CD4-positive, CD25-positive, alpha-beta regulatory T cell (primary cell): ENCODE measurements at regions not wholly inside any gene's neighbourhood (a gene's known extent, or its start where the extent isn't known, plus 50 kb on each side); places are given as distances from the start of the nearest gene placed in this dataset.
"Not testable (repeated sequence)": the region's sequence is repeated elsewhere in the genome, so short reads cannot be mapped to it uniquely, and the experiment has no call there.

Source experiments
- ATAC-seq, 2 donors: fragments of 150-1000 bp; cut with Tn5 transposase; one replicate each; pipeline ENCODE4 v1.10.0; 2021; ENCODE audit warnings: low read depth in 2 of 2, moderate number of reproducible peaks in 2 of 2, moderate library complexity in 1 of 2
- DNase-seq, 3 donors: peaks; one replicate each; pipeline versions ENCODE4 v3.0.0 to v3.0.0-alpha.2; 2012 to 2022; ENCODE audit warnings: mixed read lengths in 1 of 3
- H3K27ac ChIP-seq: one replicate; pipeline ENCODE4 v1.7.0; 2013; ENCODE audit warnings: mild to moderate bottlenecking, low read length; ENCODE audit not compliant: insufficient read depth, poor library complexity, severe bottlenecking
- H3K27me3 ChIP-seq: one replicate; pipeline ENCODE4 v1.7.0; 2013; ENCODE audit warnings: low read length; ENCODE audit not compliant: control insufficient read depth, insufficient read depth
- H3K36me3 ChIP-seq: one replicate; pipeline ENCODE4 v1.7.0; 2013; ENCODE audit warnings: mild to moderate bottlenecking, low read length, moderate library complexity; ENCODE audit not compliant: control insufficient read depth, insufficient read depth
- H3K4me1 ChIP-seq: 2 replicates; pipeline ENCODE4 v1.7.0; 2013; ENCODE audit warnings: mild to moderate bottlenecking, low read length; ENCODE audit not compliant: insufficient read depth, control insufficient read depth, poor library complexity, severe bottlenecking
- H3K4me3 ChIP-seq: one replicate; pipeline ENCODE4 v1.7.0; 2013; ENCODE audit warnings: low read depth, mild to moderate bottlenecking, low read length, moderate library complexity
- H3K9me3 ChIP-seq, 2 experiments: 1 replicate in 1 of 2; 2 replicates in 1 of 2; pipeline ENCODE4 v1.7.0; 2013; ENCODE audit warnings: low read length in 2 of 2, mild to moderate bottlenecking in 1 of 2, moderate library complexity in 1 of 2; ENCODE audit not compliant: control insufficient read depth in 2 of 2
- H3K27ac Mint-ChIP-seq, 3 donors: one replicate each; pipeline ENCODE4 v1.8.0; 2020 to 2022; ENCODE audit warnings: mild to moderate bottlenecking in 3 of 3, mixed read lengths in 3 of 3, moderate library complexity in 2 of 3
- H3K27me3 Mint-ChIP-seq: one replicate; pipeline ENCODE4 v1.8.0; 2022; ENCODE audit warnings: mild to moderate bottlenecking, mixed read lengths
- H3K36me3 Mint-ChIP-seq: one replicate; pipeline ENCODE4 v1.8.0; 2020; ENCODE audit warnings: mixed read lengths
- H3K4me1 Mint-ChIP-seq, 4 donors: one replicate each; pipeline ENCODE4 v1.8.0; 2020 to 2022; ENCODE audit warnings: mixed read lengths in 4 of 4, mild to moderate bottlenecking in 1 of 4
- H3K4me3 Mint-ChIP-seq, 4 donors: one replicate each; pipeline ENCODE4 v1.8.0; 2020 to 2022; ENCODE audit warnings: mild to moderate bottlenecking in 4 of 4, mixed read lengths in 4 of 4, moderate library complexity in 3 of 4
- H3K9me3 Mint-ChIP-seq, 7 donors: one replicate each; pipeline ENCODE4 v1.8.0; 2020 to 2022; ENCODE audit warnings: mixed read lengths in 7 of 7, mild to moderate bottlenecking in 3 of 7, moderate library complexity in 2 of 7

DNA sequence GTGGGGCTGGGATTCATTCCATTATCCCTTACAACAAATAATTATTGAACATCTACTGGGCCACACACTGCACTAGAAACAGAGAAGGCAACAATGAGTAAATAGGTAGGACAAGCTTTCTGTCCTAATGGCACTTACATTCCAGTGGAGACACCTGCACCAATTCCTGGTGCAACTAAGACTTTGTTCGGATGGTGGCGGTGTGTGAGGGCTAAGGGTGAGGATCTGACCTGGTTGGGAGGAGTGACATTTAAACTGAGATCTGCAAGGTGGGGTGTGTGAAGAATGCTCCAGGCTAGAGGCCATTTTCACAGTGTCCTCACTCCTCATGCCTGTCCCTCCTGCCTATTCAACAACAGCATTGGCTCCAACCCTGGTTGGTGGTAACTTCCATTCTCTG is 510.0 kb downstream of the XYLT1 start:
- H3K4me1 Mint-ChIP-seq: no peaks in the 10 kb centered on the region
- Histone ChIP-seq H3K4me3 (no peak overlapping the region), H3K9me3 (no peaks in the 10 kb centered on the region), H3K27ac (no peak overlapping the region), H3K36me3 (no peaks in the 10 kb centered on the region), H3K4me1 (no peaks in the 10 kb centered on the region), H3K27me3 (no peaks in the 10 kb centered on the region)
- peaks cover 0 to 4% (median 0%) of the 10 kb centered on the region in 7 donors for H3K9me3 Mint-ChIP-seq
- H3K27me3 Mint-ChIP-seq: no peaks in the 10 kb centered on the region
- no peaks in the 10 kb centered on the region for H3K36me3 Mint-ChIP-seq
- no peak for DNase-seq
- H3K4me3 Mint-ChIP-seq: no peak overlapping the region
- no peak for ATAC-seq
- no peak overlapping the region for H3K27ac Mint-ChIP-seq

DNA sequence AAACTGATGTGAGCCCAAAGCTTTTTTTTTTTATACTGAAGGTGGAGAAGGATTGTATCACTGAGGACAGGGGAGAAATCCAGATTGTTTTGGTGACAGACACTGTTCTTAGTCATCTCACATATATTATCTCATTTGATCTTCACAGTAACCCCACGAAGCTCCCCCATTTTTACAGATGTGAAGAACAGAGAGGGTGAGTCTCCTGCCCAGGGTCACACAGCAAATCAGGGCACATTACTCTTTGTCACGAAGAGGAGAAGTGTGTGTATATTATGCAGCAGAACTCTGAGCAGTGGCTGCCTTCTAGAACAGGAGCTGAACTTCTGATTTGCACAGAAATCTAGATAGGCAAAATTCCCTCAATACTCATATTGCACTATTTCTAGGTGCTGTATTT is 504.3 kb downstream of the XYLT1 start:
- Histone ChIP-seq H3K36me3 (no peaks in the 10 kb centered on the region), H3K4me1 (no peaks in the 10 kb centered on the region), H3K27ac (no peak overlapping the region), H3K9me3 (no peaks in the 10 kb centered on the region), H3K4me3 (no peak overlapping the region), H3K27me3 (no peaks in the 10 kb centered on the region)
- no peak overlapping the region for H3K27ac Mint-ChIP-seq
- no peaks in the 10 kb centered on the region for H3K36me3 Mint-ChIP-seq
- DNase-seq (no peak), ATAC-seq (no peak)
- H3K9me3 Mint-ChIP-seq: peaks cover 0 to 4% (median 0%) of the 10 kb centered on the region in 7 donors
- H3K27me3 Mint-ChIP-seq: peaks cover 7% of the 10 kb centered on the region
- no peaks in the 10 kb centered on the region for H3K4me1 Mint-ChIP-seq
- H3K4me3 Mint-ChIP-seq: no peak overlapping the region

DNA sequence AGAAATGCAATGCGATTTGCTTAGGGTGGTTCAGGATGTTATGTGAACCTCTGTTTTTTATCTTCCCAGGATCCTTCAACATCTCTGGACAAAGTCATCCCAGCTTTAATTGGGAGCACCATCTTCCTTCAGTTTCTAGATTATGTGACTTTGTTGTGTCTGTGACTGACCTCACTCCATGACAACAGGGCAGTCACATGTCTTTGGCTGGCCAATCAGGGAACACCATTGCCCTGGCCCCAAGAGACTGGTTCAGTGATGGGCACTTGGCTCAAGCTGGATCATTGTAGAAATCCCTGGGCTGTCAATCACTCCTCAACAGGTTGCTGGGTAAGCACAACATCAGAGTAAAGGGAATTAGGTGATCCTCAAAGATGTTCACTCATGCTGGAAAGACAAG is 499.7 kb downstream of the XYLT1 start:
- Mint-ChIP-seq H3K9me3 (no peaks in the 10 kb centered on the region), H3K4me3 (no peak overlapping the region), H3K27ac (no peak overlapping the region), H3K27me3 (peaks cover 7% of the 10 kb centered on the region), H3K36me3 (no peaks in the 10 kb centered on the region), H3K4me1 (no peaks in the 10 kb centered on the region)
- Histone ChIP-seq H3K4me3 (no peak overlapping the region), H3K9me3 (no peaks in the 10 kb centered on the region), H3K27me3 (peaks cover 4% of the 10 kb centered on the region), H3K4me1 (no peaks in the 10 kb centered on the region), H3K36me3 (no peaks in the 10 kb centered on the region), H3K27ac (no peak overlapping the region)
- no peak for DNase-seq
- ATAC-seq: no peak

DNA sequence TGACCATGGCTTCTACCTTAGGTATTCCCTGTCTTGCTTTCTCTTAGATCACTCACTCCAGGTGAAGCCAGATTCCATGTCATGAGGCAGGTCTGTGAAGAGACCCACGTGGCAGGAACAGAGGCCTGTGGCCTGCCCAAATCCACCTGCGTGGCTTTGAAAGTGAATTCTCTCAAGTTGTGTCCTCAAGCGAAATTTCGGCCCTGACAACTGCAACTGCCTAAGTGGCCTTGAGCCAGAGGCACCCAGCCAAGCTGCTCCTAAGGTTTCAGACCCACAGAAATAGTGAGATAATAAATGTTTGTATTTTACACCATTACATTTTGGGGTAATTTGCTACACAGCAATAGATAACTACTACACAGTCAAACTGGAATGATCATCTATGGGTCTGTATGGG is 497.9 kb downstream of the XYLT1 start:
- DNase-seq (no peak), ATAC-seq (no peak)
- Mint-ChIP-seq H3K27me3 (peaks cover 7% of the 10 kb centered on the region), H3K4me3 (no peak overlapping the region), H3K36me3 (no peaks in the 10 kb centered on the region), H3K27ac (no peak overlapping the region), H3K4me1 (no peaks in the 10 kb centered on the region), H3K9me3 (no peaks in the 10 kb centered on the region)
- H3K4me1 ChIP-seq: no peaks in the 10 kb centered on the region
- no peaks in the 10 kb centered on the region for H3K9me3 ChIP-seq
- H3K27ac ChIP-seq: no peak overlapping the region
- no peak overlapping the region for H3K4me3 ChIP-seq
- H3K36me3 ChIP-seq: no peaks in the 10 kb centered on the region
- H3K27me3 ChIP-seq: peaks cover 4% of the 10 kb centered on the region

DNA sequence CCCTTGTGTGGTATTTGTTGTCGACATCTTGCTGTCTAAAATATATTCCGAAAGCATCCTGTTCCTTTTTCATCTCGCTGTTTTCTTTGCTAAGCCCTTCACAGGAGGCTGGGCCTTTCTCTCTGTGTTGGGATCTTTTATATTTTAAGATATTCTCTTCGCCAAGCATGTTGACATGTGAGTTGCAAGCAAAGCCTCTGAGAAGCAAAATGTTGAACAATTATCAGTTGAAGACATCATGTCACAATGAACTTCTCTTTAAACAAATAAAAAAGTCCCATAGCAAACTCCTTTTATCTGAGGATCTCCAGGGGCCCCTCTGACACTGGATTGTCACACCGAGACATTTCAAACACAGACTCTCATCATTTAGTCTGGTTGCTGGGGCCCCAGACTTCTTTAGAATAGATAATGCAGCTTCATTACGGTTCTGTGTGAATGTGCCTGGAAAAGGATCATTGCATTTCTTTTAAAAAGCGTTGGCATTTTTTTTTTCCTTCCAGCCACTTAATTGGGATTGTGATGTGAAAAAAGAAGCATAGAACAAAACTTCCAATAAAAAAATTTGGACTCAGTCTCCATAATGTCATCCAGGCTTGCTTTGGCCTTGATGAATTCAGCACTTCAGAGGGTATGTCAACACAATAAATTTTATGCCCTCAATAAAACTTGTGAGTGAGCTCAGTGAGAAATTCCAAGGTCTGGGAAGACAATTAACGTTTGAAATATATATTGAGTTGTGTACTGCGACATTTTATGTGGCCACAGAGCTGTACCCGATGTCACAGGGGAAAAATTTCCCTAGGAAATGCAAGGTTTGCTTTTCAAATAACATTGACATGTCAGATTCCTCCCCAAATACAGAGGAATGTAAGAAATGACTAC is 496.8 kb downstream of the XYLT1 start:
- Mint-ChIP-seq H3K27me3 (peaks cover under 1% of the 10 kb centered on the region), H3K36me3 (no peaks in the 10 kb centered on the region), H3K4me3 (no peak overlapping the region), H3K9me3 (no peaks in the 10 kb centered on the region), H3K27ac (no peak overlapping the region), H3K4me1 (no peaks in the 10 kb centered on the region)
- H3K4me1 ChIP-seq: no peaks in the 10 kb centered on the region
- no peaks in the 10 kb centered on the region for H3K9me3 ChIP-seq
- no peaks in the 10 kb centered on the region for H3K36me3 ChIP-seq
- peaks cover 4% of the 10 kb centered on the region for H3K27me3 ChIP-seq
- no peak overlapping the region for H3K27ac ChIP-seq
- ATAC-seq: no peak
- no peak overlapping the region for H3K4me3 ChIP-seq
- DNase-seq: no peak

DNA sequence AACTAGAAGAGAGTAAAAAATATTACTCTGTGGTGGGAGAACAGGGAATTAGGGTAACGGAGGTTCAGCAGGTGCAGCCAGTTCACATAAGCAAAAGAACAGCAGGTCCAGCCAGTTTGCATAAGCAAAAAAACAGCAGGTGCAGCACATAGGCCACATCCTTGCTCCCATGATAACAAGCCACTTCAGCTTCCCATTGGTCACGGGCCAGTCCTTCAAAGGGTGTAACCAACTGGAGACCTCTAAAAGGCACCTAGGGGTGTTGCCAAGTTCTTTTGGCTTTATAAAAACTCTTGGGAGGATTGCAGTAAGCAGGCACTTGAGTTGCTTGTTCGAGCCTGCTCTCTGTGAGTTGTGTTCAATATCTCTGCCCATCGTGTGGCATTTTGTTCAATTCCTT is 488.1 kb downstream of the XYLT1 start:
- H3K27me3 Mint-ChIP-seq: no peaks in the 10 kb centered on the region
- Histone ChIP-seq H3K36me3 (no peaks in the 10 kb centered on the region), H3K9me3 (no peaks in the 10 kb centered on the region), H3K27me3 (no peaks in the 10 kb centered on the region), H3K4me1 (no peaks in the 10 kb centered on the region), H3K4me3 (no peak overlapping the region), H3K27ac (no peak overlapping the region)
- H3K9me3 Mint-ChIP-seq: peaks cover 0 to 3% (median 0%) of the 10 kb centered on the region in 7 donors
- ATAC-seq (no peak), DNase-seq (no peak)
- H3K36me3 Mint-ChIP-seq: no peaks in the 10 kb centered on the region
- H3K27ac Mint-ChIP-seq: no peak overlapping the region
- H3K4me3 Mint-ChIP-seq: no peak overlapping the region
- H3K4me1 Mint-ChIP-seq: peaks cover 0 to 6% (median 0%) of the 10 kb centered on the region in 4 donors

DNA sequence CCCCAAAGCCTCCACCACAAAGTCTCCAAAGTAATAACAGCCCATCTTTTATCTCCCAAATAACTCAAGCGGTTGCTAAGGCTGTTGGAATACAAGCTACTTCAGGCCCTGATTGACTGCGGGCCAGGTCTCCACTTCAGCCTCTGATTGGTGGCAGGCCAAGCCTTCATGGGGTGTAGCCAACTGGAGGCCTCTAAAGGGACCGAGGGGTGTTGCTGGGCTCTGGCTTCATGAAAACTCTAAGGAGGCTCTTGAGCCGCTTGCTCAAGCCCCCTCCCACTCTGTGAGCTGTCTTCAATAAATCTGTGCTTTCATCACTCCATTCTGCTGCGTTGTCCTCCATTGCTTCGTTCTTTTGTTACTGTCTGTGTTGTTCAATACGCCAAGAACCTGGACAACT is 487.2 kb downstream of the XYLT1 start:
- no peaks in the 10 kb centered on the region for H3K9me3 ChIP-seq
- Mint-ChIP-seq H3K36me3 (no peaks in the 10 kb centered on the region), H3K27ac (no peak overlapping the region), H3K27me3 (no peaks in the 10 kb centered on the region), H3K9me3 (peaks cover 0 to 3% (median 0%) of the 10 kb centered on the region in 7 donors), H3K4me1 (peaks cover 0 to 6% (median 0%) of the 10 kb centered on the region in 4 donors), H3K4me3 (no peak overlapping the region)
- DNase-seq (no peak), ATAC-seq (no peak)
- no peaks in the 10 kb centered on the region for H3K4me1 ChIP-seq
- no peak overlapping the region for H3K27ac ChIP-seq
- no peaks in the 10 kb centered on the region for H3K27me3 ChIP-seq
- H3K4me3 ChIP-seq: no peak overlapping the region
- H3K36me3 ChIP-seq: no peaks in the 10 kb centered on the region

DNA sequence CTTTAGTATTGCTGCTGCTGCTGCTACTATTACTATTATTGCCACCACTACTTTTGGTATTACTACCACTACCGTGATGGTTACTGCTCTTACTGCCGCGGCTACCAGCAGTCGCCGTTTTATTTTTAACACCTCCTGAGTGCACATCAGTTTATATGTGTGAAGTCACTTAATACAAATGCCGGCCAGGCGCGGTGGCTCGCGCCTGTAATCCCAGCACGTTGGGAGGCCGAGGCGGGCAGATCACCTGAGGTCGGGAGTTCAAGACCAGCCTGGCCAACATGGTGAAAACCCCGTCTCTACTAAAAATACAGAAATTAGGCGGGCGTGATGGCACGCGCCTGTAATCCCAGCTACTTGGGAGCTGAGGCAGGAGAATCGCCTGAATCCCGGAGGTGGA is 486.7 kb downstream of the XYLT1 start:
- H3K4me1 ChIP-seq, H3K4me3 Mint-ChIP-seq, H3K4me1 Mint-ChIP-seq, H3K27ac Mint-ChIP-seq, H3K9me3 ChIP-seq, H3K9me3 Mint-ChIP-seq, DNase-seq, ATAC-seq, H3K27me3 ChIP-seq, H3K27me3 Mint-ChIP-seq, H3K4me3 ChIP-seq, H3K27ac ChIP-seq, H3K36me3 ChIP-seq, H3K36me3 Mint-ChIP-seq: not testable (repeated sequence)
